GM21528 (cell line): ENCODE measurements at regions not wholly inside any gene's neighbourhood (a gene's known extent, or its start where the extent isn't known, plus 50 kb on each side); places are given as distances from the start of the nearest gene placed in this dataset.
"Not testable (repeated sequence)": the region's sequence is repeated elsewhere in the genome, so short reads cannot be mapped to it uniquely, and the experiment has no call there.

ENCODE experiments used
- ATAC-seq: cut with Tn5 transposase; IDR thresholded peaks from one replicate; pipeline ENCODE4 v1.9.1; 2021; ENCODE audit warnings: mild to moderate bottlenecking, moderate library complexity; ENCODE audit not compliant: unreplicated experiment, low FRiP score

- ATAC-seq, result not testable (repeated sequence)
Observed at GRCh38 chr13:27363637-27364036, 60.8 kb upstream of the GTF3A start.

DNA sequence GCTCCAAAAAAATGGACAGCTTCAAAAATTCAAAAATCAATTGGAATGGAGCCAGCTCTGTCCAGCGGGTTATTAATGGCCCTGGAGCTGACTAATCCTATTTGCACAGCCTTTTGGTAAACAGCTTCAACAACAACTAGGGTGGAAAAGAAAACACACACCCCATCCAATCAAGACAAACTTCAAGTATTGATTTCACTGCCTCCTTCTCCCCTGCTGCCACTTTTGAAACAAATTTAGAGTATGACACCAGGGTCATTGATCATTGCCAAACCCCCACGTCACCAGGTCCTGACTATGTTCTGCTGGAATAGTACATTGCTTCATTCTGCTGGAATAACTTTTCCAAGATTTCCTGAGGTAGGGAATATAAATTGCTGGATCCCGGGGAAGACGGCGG, 56.8 kb upstream of the GTF3A start:
- no peak for ATAC-seq

DNA sequence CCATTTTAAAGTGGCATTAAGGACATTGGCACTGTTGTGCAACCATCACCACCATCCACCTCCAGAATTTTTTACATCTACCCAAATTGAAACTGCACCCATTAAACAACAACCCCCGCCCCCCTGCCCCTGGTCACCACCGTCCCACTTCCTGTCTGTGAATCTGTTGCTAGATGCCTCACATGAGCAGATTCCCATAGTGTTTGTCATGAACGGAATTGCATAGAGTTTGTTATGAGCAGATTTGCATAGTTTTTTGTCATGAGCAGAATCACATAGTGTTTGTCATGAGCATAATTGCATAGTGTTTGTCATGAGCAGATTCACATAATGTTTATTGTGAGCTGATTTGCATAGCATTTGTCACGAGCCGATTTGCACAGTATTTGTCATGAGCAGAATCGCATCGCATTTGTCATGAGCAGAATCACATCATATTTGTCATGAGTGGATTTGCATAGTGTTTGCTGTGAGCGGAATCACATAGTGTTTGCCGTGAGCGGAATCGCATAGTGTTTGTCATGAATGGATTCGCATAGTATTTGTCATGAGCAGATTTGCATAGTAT, 54.0 kb upstream of the GTF3A start:
- no peak for ATAC-seq

GRCh38 chr13:27371932-27372331, 52.5 kb upstream of the GTF3A start:
- ATAC-seq, result no peak

DNA sequence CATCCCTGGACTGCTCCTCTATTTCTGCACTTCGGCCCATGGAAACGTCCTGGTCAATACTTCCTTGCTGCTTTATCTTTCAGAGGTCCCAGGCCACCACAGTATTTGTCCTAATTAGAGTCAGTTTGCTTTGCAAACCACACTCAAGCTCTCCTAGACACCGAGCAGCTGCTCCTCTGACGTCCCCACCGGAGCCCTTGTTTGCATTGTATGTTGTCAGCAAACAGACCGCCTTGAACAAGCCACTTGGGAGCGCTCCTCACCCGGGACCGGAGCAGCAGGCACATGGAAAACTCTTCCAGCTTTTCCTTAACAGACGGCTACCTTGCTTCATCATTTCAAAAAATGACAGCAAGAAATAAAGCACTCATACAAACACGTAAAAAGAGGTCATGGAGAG, 51.5 kb upstream of the GTF3A start:
- ATAC-seq, result no peak

GRCh38 chr13:27374126-27374613, 50.2 kb upstream of the GTF3A start:
- no peak for ATAC-seq
